Stimulated activated CD4-positive, alpha-beta T cell treated with anti-CD3 and anti-CD28 coated beads, Interleukin-4, amount 100 ng/mL, for 24 hours (primary cell): ENCODE measurements at regions not wholly inside any gene's neighbourhood (a gene's known extent, or its start where the extent isn't known, plus 50 kb on each side); places are given as distances from the start of the nearest gene placed in this dataset.

Source experiments
- DNase-seq: peaks from one replicate; pipeline ENCODE4 v3.0.0-alpha.2; 2020

DNA sequence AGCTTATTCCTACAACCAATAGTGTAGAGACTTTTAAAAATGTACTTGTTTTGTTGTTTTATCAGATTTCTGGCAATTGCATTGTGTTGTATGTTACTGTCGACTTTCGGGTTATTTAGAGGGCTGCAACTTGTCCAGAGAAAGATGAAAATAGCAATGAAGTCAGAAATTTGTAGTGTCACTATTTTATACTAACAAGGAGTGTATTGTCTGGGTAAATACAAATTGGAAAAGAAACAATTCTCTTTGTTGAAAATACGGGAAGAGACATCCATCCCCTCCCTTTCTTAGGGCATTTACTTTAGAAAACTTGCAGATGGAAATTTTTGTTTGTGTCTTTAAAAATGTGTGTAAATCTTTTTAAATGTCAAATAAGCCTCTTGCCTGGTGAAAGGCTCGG is 792.0 kb downstream of the PCDH18 start:
- DNase-seq, result no peak

DNA sequence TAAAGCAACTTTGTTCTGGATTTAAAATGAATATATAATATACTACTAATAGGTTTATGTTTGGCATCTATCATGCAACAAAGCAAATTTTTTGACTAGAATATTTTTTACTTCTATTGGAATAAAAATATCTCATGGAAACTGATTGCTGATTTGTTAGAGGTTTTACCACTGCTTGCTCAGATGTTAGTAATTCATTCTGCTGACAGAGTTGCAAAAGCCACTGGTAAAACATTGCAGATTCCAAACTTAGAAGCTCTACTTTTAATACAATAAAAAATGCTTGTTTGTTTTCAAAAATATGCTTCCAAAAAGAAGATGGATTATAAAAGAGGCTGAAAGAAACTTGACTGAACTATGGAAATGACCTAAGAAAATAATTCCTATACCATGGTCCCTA is 795.2 kb downstream of the PCDH18 start:
- DNase-seq, result no peak

DNA sequence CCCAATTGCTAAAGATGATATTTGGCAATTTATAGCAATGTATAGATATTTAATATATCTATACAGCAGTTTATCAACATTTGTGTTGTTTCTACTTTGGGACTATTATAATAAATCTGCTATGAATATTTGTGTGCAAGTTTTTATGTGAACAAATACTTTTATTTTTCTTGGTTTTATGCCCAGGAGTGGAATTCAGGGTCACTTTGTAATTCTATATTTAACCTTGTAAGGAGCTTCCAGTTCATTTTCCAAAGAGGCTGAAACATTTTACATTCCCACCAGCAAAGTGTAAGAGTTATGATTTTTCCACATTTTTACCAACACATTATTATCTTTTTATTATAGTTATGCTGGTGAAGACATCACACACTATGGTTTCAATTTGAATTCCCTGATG is 801.3 kb downstream of the PCDH18 start:
- DNase-seq, result no peak

DNA sequence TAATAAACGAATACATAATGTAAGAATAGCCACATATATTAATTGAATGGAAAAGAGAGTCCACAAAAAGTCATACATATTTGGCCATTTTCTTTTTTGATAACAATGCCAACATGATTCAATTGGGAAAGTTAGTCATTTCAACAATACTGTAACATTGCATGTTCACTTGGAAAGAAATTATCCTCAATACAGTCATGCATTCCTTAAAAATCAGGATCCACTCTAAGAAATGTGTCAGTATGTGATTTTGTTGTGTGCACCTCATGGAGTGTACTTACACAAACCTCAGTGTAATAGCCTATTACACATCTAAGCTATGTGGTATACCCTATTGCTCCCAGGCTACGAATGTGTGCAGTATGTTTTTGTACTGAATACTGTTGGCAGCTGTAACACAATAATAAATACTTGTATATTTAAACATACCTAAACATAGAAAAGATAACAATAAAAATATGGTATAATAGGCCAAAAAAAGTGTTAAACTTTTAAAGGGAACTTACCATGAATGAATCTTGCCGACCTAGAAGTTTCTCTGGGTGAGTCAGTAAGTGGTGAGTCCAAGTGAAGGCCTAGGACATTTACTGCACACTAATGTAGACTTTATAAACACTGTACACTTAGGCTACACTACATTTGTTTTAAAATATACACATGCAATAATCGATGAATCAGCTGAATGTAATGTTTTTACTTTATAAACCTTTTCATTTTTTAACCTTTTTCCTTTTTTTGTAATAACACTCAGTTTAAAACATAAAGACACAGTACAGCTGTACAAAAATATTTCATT is 806.8 kb downstream of the PCDH18 start:
- no peak for DNase-seq

DNA sequence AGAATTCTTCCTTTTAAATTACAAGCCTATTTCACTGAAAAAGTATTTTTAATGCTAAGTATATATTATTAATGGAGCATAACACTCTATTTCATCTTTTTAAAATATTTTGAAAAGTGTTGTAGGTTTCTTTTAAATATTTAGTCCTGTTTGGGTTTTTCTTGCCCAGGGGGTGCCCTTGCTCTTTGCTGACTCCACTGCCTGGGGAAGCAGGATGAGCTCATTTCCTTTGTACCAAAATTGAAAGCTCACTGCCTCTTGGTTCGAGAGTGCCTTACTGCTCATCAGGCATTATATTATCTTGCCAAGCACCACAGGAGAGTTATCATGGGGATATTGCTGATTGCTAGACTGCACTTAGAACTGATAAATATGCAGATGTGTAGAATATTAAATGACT is 819.2 kb downstream of the PCDH18 start:
- no peak for DNase-seq

DNA sequence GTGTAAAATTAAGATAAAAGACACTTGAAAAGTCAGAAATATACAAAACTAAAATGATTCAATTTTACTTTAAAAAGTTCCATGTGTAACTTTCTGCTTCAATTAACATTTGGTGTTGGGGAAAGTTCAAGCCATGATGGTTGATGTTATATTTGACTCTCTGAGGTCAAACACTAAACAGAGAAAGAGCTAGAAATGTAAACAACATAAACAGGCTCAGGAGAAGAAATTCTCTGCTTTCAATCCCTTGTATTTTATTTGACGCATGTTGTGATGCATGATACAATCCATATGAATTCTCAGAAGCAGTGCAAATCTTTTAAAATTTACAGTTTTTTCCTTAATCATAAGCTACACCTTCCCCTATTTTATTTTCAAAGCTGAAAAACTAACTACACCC is 822.4 kb downstream of the PCDH18 start:
- no peak for DNase-seq

DNA sequence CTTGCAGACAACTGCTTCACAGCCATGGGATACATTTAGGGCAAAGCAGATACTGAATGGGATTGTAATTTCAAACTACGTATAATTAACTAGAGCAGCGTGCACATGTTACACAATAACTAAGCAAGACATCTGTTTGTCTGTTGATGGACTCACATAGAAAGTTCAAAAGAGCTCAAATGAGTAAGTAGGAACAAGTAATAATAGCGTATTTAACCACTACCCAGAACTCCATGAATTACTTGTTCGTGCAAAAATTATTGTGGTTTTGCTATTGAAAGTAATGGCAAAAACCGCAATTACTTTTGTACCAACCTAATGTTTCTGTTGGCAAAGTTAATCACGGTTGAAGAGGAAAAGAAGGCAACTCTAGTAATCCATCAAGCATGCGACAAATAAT is 825.4 kb downstream of the PCDH18 start:
- no peak for DNase-seq

DNA sequence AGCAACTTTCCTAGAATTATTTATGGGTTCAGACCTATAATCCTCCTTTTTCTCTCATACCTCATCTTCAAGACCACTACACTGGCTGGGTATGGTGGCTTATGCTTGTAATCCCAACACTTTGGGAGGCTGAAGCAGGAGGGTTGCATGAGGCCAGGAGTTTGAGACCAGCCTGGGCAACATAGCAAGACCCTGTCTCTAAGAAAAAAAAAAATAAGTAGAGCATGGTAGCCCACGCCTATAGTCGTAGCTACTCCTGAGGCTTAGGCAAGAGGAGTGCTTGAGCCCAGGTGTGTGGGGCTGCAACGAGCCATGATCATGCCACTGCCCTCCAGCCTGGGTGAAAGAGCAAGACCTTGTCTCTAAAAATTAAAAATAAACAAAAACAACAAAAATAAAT is 832.4 kb downstream of the PCDH18 start:
- no peak for DNase-seq

DNA sequence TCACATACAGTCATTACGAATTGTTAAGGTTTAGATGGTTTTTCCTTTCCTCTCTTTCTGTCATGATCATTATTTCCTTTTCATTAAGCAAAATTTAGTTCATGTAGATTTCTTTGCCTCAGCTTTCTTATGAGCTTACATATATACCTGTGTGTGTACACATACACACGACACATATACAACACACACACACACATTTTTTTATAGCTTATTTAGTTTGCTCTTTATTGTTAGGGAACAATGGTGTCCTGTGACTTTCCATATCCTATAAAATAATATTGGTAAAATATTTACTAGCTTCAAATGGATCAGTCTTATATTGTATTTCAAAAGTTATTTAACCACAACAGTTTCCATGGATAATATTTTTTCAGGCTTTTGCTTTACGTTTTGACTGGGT is 840.7 kb downstream of the PCDH18 start:
- no peak for DNase-seq

DNA sequence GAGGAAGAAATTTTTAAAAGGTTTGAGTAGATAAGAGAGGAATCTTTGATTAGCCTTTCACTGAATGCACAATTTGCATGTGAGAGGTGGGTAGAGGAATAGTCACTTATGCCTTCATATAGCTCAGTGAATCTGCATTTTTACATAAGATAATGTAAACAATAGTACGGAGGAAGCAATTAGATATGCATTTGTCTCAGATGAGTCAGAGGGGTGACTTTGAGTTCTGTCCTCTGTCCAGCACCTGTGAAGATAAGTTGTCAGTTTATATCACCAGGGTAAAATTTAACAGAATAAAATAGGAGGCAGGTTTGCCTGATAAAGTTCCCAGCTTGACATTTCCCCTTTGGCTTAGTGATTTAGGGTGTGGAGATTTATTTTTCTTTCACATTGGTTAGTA is 841.9 kb downstream of the PCDH18 start:
- no peak for DNase-seq

DNA sequence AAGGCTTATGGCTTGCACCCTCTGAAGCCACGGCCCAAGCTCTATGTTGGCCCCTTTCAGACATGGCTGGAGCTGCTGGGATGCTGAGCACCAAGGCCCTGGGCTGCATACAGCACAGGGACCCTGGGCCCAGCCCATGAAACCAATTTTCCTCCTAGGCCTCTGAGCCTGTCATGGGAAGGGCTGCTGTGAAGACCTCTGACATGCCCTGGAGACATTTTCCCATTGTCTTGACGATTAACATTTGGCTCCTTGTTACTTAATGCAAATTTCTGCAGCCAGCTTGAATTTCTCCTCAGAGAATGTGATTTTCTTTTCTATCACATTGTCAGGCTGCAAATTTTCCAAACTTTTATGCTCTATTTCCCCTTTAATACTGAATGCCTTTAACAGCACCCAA is 844.7 kb downstream of the PCDH18 start:
- DNase-seq, result no peak

DNA sequence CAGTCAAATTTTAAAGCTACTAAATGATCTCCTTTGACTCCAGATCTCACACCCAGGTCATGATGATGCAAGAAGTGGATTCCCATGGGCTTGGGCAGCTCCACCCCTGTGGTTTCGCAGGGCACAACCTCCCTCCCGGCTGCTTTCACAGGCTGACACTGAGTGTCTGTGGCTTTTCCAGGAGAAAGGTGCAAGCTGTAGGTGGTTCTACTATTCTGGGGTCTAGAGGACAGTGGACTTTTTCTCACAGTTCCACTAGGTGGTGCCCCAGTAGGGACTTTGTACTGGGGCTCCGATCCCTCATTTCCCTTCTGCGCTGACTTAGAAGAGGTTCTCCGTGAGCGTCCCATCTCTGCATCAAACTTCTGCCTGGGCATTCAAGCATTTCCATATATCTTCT is 845.2 kb downstream of the PCDH18 start:
- DNase-seq, result no peak

DNA sequence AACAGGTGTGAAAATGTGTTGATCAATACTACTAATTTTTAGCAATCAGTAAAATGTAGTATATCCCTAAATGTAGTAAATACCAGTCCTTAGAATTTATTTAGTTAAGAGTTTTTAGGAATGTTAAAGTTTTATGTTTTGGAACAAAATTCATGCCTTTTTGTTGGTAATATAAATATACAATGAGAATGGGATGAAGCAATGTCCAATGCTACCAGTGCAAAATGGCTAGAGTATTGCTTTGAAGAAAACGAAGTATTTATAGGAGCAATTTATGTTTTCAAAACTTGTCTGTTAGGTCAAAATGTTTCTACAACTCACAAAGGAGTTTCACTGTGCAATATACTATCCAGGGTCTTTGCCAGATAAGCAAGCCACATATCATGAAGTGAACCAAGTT is 851.5 kb downstream of the PCDH18 start:
- DNase-seq, result no peak

DNA sequence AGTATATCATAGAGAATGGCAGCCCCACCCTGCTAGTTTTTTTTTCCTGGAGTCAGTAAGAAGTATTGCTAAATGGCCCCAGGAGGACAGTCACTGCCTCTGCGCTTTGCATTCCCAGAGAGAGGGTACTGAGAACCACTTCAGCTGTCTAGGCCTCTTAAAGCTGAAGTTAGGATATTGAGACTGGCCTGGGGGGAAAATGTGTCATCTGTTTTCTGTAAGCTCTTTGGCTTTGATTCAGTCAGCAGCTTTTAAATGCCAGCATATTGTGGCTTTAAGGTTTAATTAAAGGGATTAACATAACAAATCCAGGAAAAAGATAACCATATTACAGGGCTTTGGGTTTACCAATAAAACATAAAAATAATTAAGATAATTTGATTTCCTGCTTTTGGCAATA is 852.0 kb downstream of the PCDH18 start:
- DNase-seq, result no peak

DNA sequence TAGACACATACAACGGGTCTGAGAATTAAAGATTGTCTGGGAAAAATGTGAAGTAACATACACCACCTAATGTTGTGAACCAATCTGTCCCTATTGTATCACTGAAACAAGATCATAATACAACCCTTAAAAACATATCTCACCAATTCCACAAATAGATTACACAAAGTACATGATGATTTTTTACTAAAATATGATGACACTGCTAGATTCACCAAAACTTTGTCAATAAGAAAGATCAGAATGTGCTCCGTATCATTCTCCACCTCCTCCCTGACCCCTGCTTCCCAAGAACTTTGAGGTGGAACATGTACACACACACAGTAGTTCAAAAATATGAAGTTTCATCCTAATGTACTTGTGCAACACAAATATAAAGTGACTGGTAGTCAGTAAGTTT is 862.0 kb downstream of the PCDH18 start:
- DNase-seq, result no peak

DNA sequence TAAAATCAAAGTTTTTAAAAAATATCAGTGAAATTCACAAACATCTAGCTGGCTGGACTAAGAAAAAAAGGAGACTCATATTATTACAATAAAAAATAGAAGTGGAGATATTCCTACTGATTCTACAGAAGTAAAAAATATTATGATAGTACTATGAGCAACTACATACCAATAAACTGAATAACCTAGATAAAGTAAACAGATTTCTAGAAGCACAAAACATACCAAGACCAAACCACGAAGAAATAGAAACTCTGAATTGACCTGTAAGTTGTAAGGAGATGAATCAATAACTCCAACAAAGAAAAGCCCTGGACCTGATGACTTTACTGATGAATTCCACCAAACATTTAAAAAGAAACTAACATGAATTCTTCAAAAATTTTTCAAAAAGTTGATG is 867.3 kb downstream of the PCDH18 start:
- DNase-seq, result no peak

DNA sequence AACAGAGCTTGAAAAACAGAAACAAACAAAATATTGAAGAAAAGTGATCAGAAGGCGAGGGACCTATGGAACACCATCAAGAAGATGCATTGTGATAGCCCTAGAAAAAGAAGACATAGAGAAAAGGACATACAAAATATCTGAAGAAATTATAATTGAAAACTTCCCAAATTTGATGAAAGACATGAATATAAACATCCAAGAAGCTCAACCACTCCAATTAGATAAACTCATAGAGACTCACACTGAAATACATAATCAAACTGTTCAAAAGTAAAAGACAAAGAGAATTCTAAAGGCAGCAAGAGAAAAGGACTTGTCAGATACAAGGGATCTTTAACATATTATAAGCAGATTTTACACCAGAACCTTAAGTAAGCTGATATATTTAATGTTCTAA is 869.8 kb downstream of the PCDH18 start:
- DNase-seq, result no peak

DNA sequence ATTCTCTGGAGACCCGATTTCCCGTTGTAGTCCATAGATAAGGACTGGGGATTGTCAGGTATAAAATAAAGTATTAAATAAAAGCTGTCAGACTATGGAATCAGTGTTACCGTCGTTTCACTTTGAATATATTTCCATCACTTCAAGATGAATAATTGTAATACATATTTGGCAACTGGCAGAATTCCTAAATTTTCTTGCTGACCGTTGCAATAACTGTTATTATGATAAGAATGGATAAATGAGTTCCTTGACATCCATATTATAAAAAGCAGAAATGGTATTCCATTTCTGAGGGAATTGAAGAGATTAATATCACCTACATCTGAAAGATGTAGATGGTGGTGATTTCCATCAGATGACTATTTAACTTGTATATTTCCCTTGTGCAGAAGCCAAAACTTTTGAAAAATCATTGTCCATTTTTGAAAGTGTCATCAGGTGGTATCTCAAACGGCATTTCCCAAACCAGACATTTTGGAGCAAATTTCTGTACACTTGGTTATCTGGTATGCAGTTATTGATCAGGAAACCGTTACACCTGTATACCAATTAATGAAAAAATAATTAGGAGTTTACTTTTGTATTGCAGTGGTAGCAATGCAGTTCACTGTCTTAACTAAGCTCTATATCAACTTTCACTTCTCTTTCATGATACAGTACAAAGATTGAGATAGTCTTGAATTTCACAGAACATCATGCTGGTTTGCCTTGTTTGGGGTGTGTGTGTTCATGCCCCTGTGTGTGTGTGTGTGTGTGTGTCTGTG is 878.5 kb downstream of the PCDH18 start:
- no peak for DNase-seq

DNA sequence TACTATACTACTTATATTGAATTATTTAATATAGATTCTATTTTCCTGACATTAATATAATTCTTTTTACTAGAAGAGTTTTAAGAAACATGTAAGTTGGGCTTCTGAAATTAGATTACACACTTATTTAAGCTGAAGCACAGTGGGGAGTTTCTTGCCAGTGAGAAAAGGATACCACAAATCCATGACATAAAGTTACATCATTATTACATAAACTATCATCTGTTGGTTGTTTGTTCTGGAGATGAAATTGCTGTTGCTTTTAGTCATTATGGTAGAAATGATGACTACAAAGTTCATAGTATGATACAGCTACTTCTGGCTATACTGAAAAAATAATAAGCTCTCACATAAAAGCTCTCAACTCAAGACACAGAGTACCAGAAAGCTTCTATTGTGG is 880.4 kb downstream of the PCDH18 start:
- no peak for DNase-seq

DNA sequence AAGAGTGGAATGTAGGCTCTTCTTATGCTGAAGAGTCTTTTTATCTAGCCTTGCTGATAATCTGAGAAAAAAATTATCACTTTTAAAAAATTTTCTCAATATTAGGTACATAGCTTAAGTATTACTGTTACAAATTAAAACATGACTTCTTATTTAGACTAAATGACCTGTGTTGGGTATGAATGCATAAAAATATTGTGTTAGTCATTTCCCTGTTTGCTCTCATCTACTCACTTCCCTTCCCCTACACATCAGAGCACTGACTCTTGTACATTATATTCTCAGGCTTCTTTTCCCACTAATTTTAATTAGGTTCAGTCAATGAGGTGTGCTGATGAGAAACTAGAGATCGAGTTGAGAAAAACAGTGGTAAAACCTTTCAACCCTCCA is 881.0 kb downstream of the PCDH18 start:
- DNase-seq, result no peak

DNA sequence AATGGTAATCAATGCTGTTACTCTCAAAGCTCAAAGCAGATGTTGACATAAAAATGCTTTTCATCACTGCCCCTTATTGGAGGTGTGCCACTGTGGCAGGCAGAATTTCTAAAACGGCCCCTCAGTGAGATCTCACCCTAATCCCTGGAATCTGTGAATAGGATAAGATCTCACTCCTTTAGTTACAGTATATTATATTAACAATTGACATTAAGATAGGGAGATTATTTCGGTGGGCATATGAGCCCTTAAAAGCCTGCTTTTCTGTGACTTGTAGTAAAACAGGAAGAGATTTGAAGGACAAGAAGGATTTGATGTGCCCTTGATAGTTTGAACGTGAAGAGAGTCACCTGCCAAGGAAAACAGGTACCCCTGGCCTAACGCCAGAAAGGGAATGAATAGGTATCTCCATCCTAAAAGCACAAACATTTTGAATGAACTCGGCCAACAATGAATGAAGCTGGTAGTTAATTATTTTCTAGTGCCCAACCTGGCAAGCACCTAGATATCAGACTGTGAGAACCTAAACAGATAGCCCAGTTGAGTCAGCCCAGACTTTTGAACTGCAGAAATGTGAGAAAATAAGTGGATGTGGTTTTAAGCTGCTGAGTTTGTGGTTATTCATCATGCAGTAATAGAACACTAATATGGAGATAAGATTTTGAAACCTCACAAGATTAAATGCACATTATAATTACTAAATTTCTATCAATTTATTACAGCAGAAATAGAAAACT is 881.6 kb downstream of the PCDH18 start:
- no peak for DNase-seq

DNA sequence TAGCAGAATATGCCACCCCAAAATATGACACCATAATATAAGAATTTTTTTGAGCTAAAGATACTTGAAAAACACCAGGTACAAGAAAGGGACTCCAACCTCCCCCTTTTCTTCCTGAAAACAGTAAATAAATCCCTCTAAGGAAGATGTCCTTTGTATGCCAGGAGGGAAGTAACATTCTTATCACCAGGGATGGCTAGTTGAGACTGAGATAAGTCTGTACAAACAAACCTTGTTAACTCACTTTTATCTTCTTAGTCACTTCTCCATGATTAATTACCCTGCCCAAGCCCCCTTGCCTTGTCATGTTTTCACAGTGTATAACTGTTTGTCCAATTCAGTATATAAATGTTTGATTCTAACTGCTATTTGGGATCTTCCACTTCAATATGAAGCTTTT is 888.0 kb downstream of the PCDH18 start:
- no peak for DNase-seq

DNA sequence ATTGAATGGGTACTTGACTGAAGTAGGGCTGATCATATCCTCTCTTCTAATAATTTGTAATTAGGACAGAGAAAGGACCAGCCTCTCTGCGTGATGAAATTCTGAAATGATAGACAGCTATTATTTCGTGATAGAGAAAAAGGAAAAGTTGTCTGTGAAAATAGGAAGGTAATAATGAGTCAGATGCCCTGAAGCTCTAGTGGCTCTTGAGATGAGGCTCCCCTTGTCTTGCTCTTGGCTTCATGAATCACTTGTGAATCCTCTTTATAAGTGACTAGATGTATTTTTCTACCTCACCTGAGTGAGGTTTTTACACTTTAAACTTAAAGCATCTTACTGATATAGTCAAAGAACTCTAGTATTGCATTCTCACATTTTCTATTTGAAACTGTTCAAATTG is 888.9 kb downstream of the PCDH18 start:
- DNase-seq, result no peak
